Mesendoderm (in vitro differentiated cells): ENCODE measurements at regions not wholly inside any gene's neighbourhood (a gene's known extent, or its start where the extent isn't known, plus 50 kb on each side); places are given as distances from the start of the nearest gene placed in this dataset.

Experiments used
- DNase-seq: peaks from one replicate; pipeline ENCODE4 v3.0.0; 2013
- H2AK5ac ChIP-seq: 2 replicates; pipeline ENCODE4 v1.6.1; 2013; ENCODE audit warnings: low read length, inconsistent platforms
- H2BK120ac ChIP-seq: 2 replicates; pipeline ENCODE4 v1.6.1; 2013; ENCODE audit warnings: low read depth, mild to moderate bottlenecking, low read length, moderate library complexity, mixed read lengths
- H2BK15ac ChIP-seq: replicated peaks from 2 replicates; pipeline ENCODE4 v1.6.1; 2013; ENCODE audit warnings: low read depth, mild to moderate bottlenecking, moderate library complexity
- H2BK5ac ChIP-seq: 2 replicates; pipeline ENCODE4 v1.6.1; 2013; ENCODE audit warnings: low read length, inconsistent platforms
- H3K18ac ChIP-seq: 2 replicates; pipeline ENCODE4 v1.6.1; 2013; ENCODE audit warnings: mild to moderate bottlenecking, low read length, mixed read lengths
- H3K23ac ChIP-seq: one replicate; pipeline ENCODE4 v1.6.1; 2013; ENCODE audit warnings: low read length
- H3K27ac ChIP-seq: 2 replicates; pipeline ENCODE4 v1.5.1; 2013; ENCODE audit warnings: low read depth, mild to moderate bottlenecking, inconsistent platforms, low read length, moderate library complexity
- H3K27me3 ChIP-seq: 2 replicates; pipeline ENCODE4 v1.6.1; 2013; ENCODE audit warnings: low read length, control low read depth, mild to moderate bottlenecking, inconsistent platforms; ENCODE audit not compliant: insufficient read depth, poor library complexity
- H3K36me3 ChIP-seq: 2 replicates; pipeline ENCODE4 v1.6.1; 2013; ENCODE audit warnings: low read length, inconsistent platforms; ENCODE audit not compliant: control insufficient read depth, insufficient read depth
- H3K4ac ChIP-seq: one replicate; pipeline ENCODE4 v1.6.1; 2013; ENCODE audit warnings: low read depth, mild to moderate bottlenecking, low read length, moderate library complexity
- H3K4me1 ChIP-seq: 2 replicates; pipeline ENCODE4 v1.6.1; 2013; ENCODE audit warnings: low read depth, low read length, inconsistent platforms; ENCODE audit not compliant: control insufficient read depth
- H3K4me2 ChIP-seq: 2 replicates; pipeline ENCODE4 v1.6.1; 2013; ENCODE audit warnings: low read length
- H3K4me3 ChIP-seq: 2 replicates; pipeline ENCODE4 v1.5.1; 2013; ENCODE audit warnings: mild to moderate bottlenecking, low read length
- H3K56ac ChIP-seq: one replicate; pipeline ENCODE4 v1.6.1; 2013; ENCODE audit warnings: low read length
- H3K79me1 ChIP-seq: 2 replicates; pipeline ENCODE4 v1.6.1; 2013; ENCODE audit warnings: low read length, inconsistent platforms
- H3K79me2 ChIP-seq: 2 replicates; pipeline ENCODE4 v1.6.1; 2013; ENCODE audit warnings: mild to moderate bottlenecking, low read length; ENCODE audit not compliant: control insufficient read depth, insufficient read depth
- H3K9ac ChIP-seq: 2 replicates; pipeline ENCODE4 v1.6.1; 2013; ENCODE audit warnings: low read length, inconsistent platforms
- H4K5ac ChIP-seq: one replicate; pipeline ENCODE4 v1.6.1; 2013; ENCODE audit warnings: low read length
- H4K8ac ChIP-seq: one replicate; pipeline ENCODE4 v1.6.1; 2013; ENCODE audit warnings: low read depth, mild to moderate bottlenecking, control low read depth, low read length, moderate library complexity
- WGBS: extraction: QIAGEN DNeasy Blood & Tissue Kit; methylation state at CpG from one replicate; pipeline ENCODE4 v1.1.7; 2013; ENCODE audit warnings: low lambda C conversion rate, missing lambda C conversion rate; ENCODE audit not compliant: insufficient coverage; ENCODE audit errors: extremely low coverage; 5-methylcytosine and 5-hydroxymethylcytosine counted together

DNA sequence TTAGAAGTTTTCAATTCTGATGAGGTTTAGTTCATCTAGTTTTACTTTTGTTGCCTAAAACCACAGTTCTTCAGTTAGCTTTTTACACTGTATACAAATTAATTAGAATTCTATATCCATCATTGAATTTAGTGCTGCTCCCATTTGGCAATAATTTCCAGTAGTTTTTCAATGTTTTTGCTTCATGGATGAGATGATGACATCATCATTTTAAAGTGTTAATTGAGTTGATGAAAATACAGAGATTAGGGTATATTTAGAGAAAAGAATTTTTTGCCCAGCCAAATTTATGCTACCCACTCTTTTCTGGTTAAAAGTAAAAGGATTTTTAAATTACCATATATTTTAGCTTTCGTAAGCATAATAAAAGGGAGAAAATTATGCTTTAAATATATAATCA lies 323.8 kb downstream of the TMEM167A start:
- Histone ChIP-seq H4K8ac (no peak overlapping the region), H3K56ac (no peak overlapping the region), H3K36me3 (no peaks in the 10 kb centered on the region), H2BK15ac (no peak overlapping the region), H3K79me2 (no peaks in the 10 kb centered on the region), H3K23ac (no peak overlapping the region), H3K9ac (no peak overlapping the region), H3K27me3 (no peaks in the 10 kb centered on the region), H3K4me2 (no peak overlapping the region), H3K79me1 (no peaks in the 10 kb centered on the region), H2AK5ac (no peak overlapping the region), H3K4me1 (no peaks in the 10 kb centered on the region), H3K4ac (no peak overlapping the region), H2BK120ac (no peak overlapping the region), H2BK5ac (no peak overlapping the region), H4K5ac (no peak overlapping the region), H3K27ac (no peak overlapping the region), H3K4me3 (no peak overlapping the region), H3K18ac (no peak overlapping the region)
- no peak for DNase-seq
- no CpG with 5 or more reads among the region's 1 CpG for WGBS

GRCh38 chr5:82749461-82749820 lies 327.8 kb downstream of the TMEM167A start:
- H3K4me1 ChIP-seq: no peaks in the 10 kb centered on the region
- H2BK15ac ChIP-seq: no peak overlapping the region
- no peaks in the 10 kb centered on the region for H3K79me2 ChIP-seq
- H2AK5ac ChIP-seq: no peak overlapping the region
- H3K27me3 ChIP-seq: no peaks in the 10 kb centered on the region
- no peak overlapping the region for H3K9ac ChIP-seq
- no peak overlapping the region for H3K27ac ChIP-seq
- no peaks in the 10 kb centered on the region for H3K36me3 ChIP-seq
- no peak overlapping the region for H4K5ac ChIP-seq
- no peak overlapping the region for H3K4ac ChIP-seq
- H3K23ac ChIP-seq: no peak overlapping the region
- H3K18ac ChIP-seq: no peak overlapping the region
- no peak overlapping the region for H4K8ac ChIP-seq
- H2BK120ac ChIP-seq: no peak overlapping the region
- no CpG with 5 or more reads among the region's 5 CpGs for WGBS
- no peak overlapping the region for H3K56ac ChIP-seq
- H3K79me1 ChIP-seq: no peaks in the 10 kb centered on the region
- no peak overlapping the region for H3K4me2 ChIP-seq
- no peak for DNase-seq
- no peak overlapping the region for H3K4me3 ChIP-seq
- no peak overlapping the region for H2BK5ac ChIP-seq

DNA sequence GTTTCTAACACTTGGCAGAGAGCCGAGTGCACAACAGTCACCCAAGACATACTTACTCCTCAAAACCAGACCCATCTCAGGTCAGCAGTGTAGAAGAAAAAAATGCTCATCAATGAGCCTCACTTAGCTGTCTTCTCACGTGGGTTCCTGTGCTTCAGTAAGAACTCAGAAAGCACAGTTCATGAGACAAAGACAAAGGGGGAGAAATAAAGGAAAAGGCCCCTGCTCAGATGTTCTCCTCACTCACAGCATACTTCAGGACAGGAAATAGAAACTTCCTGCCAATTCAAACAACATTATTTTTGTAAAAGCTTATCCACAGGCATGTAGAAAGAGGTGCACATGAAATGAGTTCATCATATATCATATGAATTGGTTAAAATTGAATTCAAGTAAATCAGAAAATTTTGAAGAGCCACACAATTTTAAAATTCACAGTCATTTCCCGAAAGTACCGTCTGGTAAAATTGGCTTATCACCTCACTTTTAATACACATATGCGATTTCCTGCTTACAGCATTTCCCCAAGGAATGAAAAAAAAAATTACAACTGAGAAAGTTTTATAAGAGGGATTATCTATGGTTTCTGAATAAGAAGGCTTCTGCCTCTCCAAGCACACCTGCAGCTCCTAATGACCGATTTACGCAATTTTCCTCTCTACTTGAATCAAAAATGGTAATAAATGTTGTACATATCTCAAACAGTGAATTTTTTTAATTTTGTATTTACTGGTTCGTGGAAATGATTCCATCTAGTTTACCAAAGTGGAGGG lies 328.3 kb downstream of the TMEM167A start:
- Histone ChIP-seq H3K18ac (no peak overlapping the region), H3K4me2 (no peak overlapping the region), H3K36me3 (no peaks in the 10 kb centered on the region), H3K27me3 (no peaks in the 10 kb centered on the region), H2BK5ac (no peak overlapping the region), H2BK15ac (no peak overlapping the region), H3K27ac (no peak overlapping the region), H3K79me2 (no peaks in the 10 kb centered on the region), H3K56ac (no peak overlapping the region), H3K4ac (no peak overlapping the region), H3K23ac (no peak overlapping the region), H4K5ac (no peak overlapping the region), H2BK120ac (no peak overlapping the region), H3K9ac (no peak overlapping the region), H3K4me1 (no peaks in the 10 kb centered on the region), H3K4me3 (no peak overlapping the region), H3K79me1 (no peaks in the 10 kb centered on the region), H4K8ac (no peak overlapping the region), H2AK5ac (no peak overlapping the region)
- no CpG with 5 or more reads among the region's 8 CpGs for WGBS
- no peak for DNase-seq

- H3K4me2 ChIP-seq: no peak overlapping the region
- H2BK120ac ChIP-seq: no peak overlapping the region
- no peak overlapping the region for H2AK5ac ChIP-seq
- DNase-seq: no peak
- no peak overlapping the region for H3K23ac ChIP-seq
- H3K4me3 ChIP-seq: no peak overlapping the region
- H3K18ac ChIP-seq: no peak overlapping the region
- no peaks in the 10 kb centered on the region for H3K36me3 ChIP-seq
- no peak overlapping the region for H3K9ac ChIP-seq
- no peak overlapping the region for H2BK5ac ChIP-seq
- WGBS: no CpG with 5 or more reads among the region's 2 CpGs
- no peaks in the 10 kb centered on the region for H3K4me1 ChIP-seq
- H4K5ac ChIP-seq: no peak overlapping the region
- H3K79me1 ChIP-seq: no peaks in the 10 kb centered on the region
- H3K27ac ChIP-seq: no peak overlapping the region
- H3K56ac ChIP-seq: no peak overlapping the region
- H3K4ac ChIP-seq: no peak overlapping the region
- no peak overlapping the region for H2BK15ac ChIP-seq
- H3K79me2 ChIP-seq: no peaks in the 10 kb centered on the region
- H4K8ac ChIP-seq: no peak overlapping the region
- H3K27me3 ChIP-seq: no peaks in the 10 kb centered on the region
Observed at GRCh38 chr5:82747986-82748385, 329.2 kb downstream of the TMEM167A start.

- Histone ChIP-seq H3K79me2 (no peaks in the 10 kb centered on the region), H3K4me3 (no peak overlapping the region), H2BK5ac (no peak overlapping the region), H3K79me1 (no peaks in the 10 kb centered on the region), H3K56ac (no peak overlapping the region), H2AK5ac (no peak overlapping the region), H3K18ac (no peak overlapping the region), H2BK120ac (no peak overlapping the region), H3K9ac (no peak overlapping the region), H3K4me2 (no peak overlapping the region), H3K36me3 (no peaks in the 10 kb centered on the region), H3K23ac (no peak overlapping the region), H3K4me1 (no peaks in the 10 kb centered on the region), H4K8ac (no peak overlapping the region), H2BK15ac (no peak overlapping the region), H3K4ac (no peak overlapping the region), H3K27ac (no peak overlapping the region), H3K27me3 (no peaks in the 10 kb centered on the region), H4K5ac (no peak overlapping the region)
- DNase-seq: no peak
- WGBS: no CpG with 5 or more reads among the region's 2 CpGs
Observed at GRCh38 chr5:82745016-82745415, 332.2 kb downstream of the TMEM167A start.

GRCh38 chr5:82738681-82739269 lies 338.4 kb downstream of the TMEM167A start:
- no peak overlapping the region for H3K18ac ChIP-seq
- H2BK120ac ChIP-seq: no peak overlapping the region
- H3K27ac ChIP-seq: no peak overlapping the region
- no peaks in the 10 kb centered on the region for H3K4me1 ChIP-seq
- no peak overlapping the region for H3K4me3 ChIP-seq
- no peak overlapping the region for H3K4me2 ChIP-seq
- H3K36me3 ChIP-seq: no peaks in the 10 kb centered on the region
- H3K79me1 ChIP-seq: no peaks in the 10 kb centered on the region
- no peak for DNase-seq
- H2AK5ac ChIP-seq: no peak overlapping the region
- H3K27me3 ChIP-seq: no peaks in the 10 kb centered on the region
- no peak overlapping the region for H2BK15ac ChIP-seq
- H3K79me2 ChIP-seq: no peaks in the 10 kb centered on the region
- no peak overlapping the region for H4K8ac ChIP-seq
- H2BK5ac ChIP-seq: no peak overlapping the region
- no peak overlapping the region for H3K23ac ChIP-seq
- WGBS: no CpG with 5 or more reads among the region's 6 CpGs
- no peak overlapping the region for H3K56ac ChIP-seq
- no peak overlapping the region for H4K5ac ChIP-seq
- no peak overlapping the region for H3K9ac ChIP-seq
- no peak overlapping the region for H3K4ac ChIP-seq
